Right lung (tissue), 2 donors: ENCODE measurements at regions not wholly inside any gene's neighbourhood (a gene's known extent, or its start where the extent isn't known, plus 50 kb on each side); places are given as distances from the start of the nearest gene placed in this dataset.

Source experiments
- DNase-seq, 2 donors: peaks; one replicate each; pipeline ENCODE4 v3.0.0-alpha.2; 2013

- DNase-seq, result no peak
These were observed 107.5 kb downstream of the CYSLTR2 start for GRCh38 chr13:48761256-48761655.

- peak; percentile 62 to 80 for DNase-seq
These were observed 115.5 kb downstream of the CYSLTR2 start for GRCh38 chr13:48769107-48769704.

- DNase-seq, result no peak
These were observed 116.6 kb downstream of the CYSLTR2 start for GRCh38 chr13:48770372-48770771.

- DNase-seq, result no peak
These were observed 119.2 kb downstream of the CYSLTR2 start for GRCh38 chr13:48772908-48773307.

- DNase-seq, result no peak
These were observed 120.0 kb downstream of the CYSLTR2 start for GRCh38 chr13:48773531-48774275.

GRCh38 chr13:48775285-48775684 is 121.6 kb downstream of the CYSLTR2 start:
- DNase-seq, result no peak

- DNase-seq, result no peak
These were observed 122.1 kb downstream of the CYSLTR2 start for GRCh38 chr13:48775804-48776203.

- DNase-seq, result no peak
These were observed 122.7 kb downstream of the CYSLTR2 start for GRCh38 chr13:48776401-48776800.

GRCh38 chr13:48778610-48779009 is 124.9 kb downstream of the CYSLTR2 start:
- no peak for DNase-seq

- DNase-seq, result no peak
These were observed 127.1 kb downstream of the CYSLTR2 start for GRCh38 chr13:48780713-48781341.

GRCh38 chr13:48782429-48782840 is 128.7 kb downstream of the CYSLTR2 start:
- peak; percentile 18 to 21 for DNase-seq

GRCh38 chr13:48783181-48783630 is 129.5 kb downstream of the CYSLTR2 start:
- peak; percentile 56 to 74 for DNase-seq

- DNase-seq, result no peak
These were observed 130.0 kb downstream of the CYSLTR2 start for GRCh38 chr13:48783695-48784230.

- no peak for DNase-seq
These were observed 131.3 kb downstream of the CYSLTR2 start for GRCh38 chr13:48784916-48785548.

GRCh38 chr13:48790199-48790598 is 136.5 kb downstream of the CYSLTR2 start:
- DNase-seq, result no peak

- no peak for DNase-seq
These were observed 137.2 kb downstream of the CYSLTR2 start for GRCh38 chr13:48790966-48791365.

GRCh38 chr13:48797127-48797526 is 143.4 kb downstream of the CYSLTR2 start:
- DNase-seq, result no peak

GRCh38 chr13:48797761-48798160 is 144.0 kb downstream of the CYSLTR2 start:
- DNase-seq, result no peak

- no peak for DNase-seq
These were observed 144.5 kb downstream of the CYSLTR2 start for GRCh38 chr13:48798180-48798579.

GRCh38 chr13:48801255-48801654 is 147.5 kb downstream of the CYSLTR2 start:
- no peak for DNase-seq

GRCh38 chr13:48804821-48805601 is 151.3 kb downstream of the CYSLTR2 start:
- peak in 1 of 2 donors; percentile 12 for DNase-seq
